ENCODE measurements at regions not wholly inside any gene's neighbourhood (a gene's known extent, or its start where the extent isn't known, plus 50 kb on each side); places are given as distances from the start of the nearest gene placed in this dataset.
A peak's percentile ranks its signal among the peaks of the same experiment; 100 is the strongest.

DNA sequence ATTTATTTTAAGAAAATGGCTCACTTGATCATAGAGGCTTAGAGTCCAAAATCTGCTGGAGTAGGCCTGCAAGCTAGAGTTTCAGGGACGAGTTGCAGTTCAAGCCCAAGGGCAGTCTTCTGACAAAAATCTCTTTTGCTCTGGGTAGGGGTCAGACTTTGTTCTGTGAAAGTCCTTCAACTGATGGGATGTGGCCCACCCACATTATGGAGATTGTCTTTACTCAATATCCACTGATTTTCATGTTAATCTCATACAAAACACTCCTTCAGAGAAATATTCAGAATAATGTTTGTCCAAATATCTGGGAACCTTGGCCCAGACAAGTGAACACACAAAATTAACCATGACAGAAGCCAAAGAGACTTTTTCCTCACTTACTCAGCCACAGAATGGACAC is 98.6 kb upstream of the RSPO3 start:
- H3K27me3 Mint-ChIP-seq: no peaks in the 10 kb centered on the region
- peaks cover 18% of the 10 kb centered on the region for H3K4me1 Mint-ChIP-seq (ENCODE audit: unreplicated experiment)
- H3K27ac Mint-ChIP-seq: no peak overlapping the region
- DNase-seq (ENCODE audit: extremely low spot score, unreplicated experiment): no peak
- H3K4me3 Mint-ChIP-seq: no peak overlapping the region
- H3K9me3 Mint-ChIP-seq: no peaks in the 10 kb centered on the region
- TF ChIP-seq, protein P1, sequence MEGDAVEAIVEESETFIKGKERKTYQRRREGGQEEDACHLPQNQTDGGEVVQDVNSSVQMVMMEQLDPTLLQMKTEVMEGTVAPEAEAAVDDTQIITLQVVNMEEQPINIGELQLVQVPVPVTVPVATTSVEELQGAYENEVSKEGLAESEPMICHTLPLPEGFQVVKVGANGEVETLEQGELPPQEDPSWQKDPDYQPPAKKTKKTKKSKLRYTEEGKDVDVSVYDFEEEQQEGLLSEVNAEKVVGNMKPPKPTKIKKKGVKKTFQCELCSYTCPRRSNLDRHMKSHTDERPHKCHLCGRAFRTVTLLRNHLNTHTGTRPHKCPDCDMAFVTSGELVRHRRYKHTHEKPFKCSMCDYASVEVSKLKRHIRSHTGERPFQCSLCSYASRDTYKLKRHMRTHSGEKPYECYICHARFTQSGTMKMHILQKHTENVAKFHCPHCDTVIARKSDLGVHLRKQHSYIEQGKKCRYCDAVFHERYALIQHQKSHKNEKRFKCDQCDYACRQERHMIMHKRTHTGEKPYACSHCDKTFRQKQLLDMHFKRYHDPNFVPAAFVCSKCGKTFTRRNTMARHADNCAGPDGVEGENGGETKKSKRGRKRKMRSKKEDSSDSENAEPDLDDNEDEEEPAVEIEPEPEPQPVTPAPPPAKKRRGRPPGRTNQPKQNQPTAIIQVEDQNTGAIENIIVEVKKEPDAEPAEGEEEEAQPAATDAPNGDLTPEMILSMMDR (conservative IDR thresholded peaks at IDR 0.05): no peak
- H3K36me3 Mint-ChIP-seq: peaks cover 3% of the 10 kb centered on the region

DNA sequence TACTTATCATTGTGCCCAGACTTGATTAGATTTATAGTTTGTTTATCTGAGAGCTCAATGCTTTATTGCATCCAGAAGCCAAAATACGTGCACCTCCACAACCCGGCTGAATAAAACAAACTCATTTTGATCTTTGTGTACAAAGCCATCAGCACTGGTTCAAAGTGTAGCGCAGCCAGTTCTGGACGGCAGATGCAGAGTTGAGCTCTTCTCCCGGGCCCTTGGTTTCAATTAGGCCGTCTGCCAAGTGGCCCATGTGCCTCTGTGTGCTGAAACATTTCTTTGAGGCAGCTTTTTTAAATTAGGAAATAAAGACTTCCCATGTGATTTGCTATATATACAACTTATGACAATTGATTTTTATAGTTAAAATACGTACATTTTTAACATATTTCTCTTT is 96.2 kb upstream of the RSPO3 start:
- TF ChIP-seq, protein P1 (conservative IDR thresholded peaks at IDR 0.05): no peak
- Mint-ChIP-seq H3K27me3 (no peaks in the 10 kb centered on the region), H3K36me3 (peaks cover 3% of the 10 kb centered on the region), H3K9me3 (no peaks in the 10 kb centered on the region), H3K4me3 (no peak overlapping the region), H3K27ac (no peak overlapping the region), H3K4me1 (ENCODE audit: unreplicated experiment) (peaks cover 23% of the 10 kb centered on the region)
- DNase-seq (ENCODE audit: extremely low spot score, unreplicated experiment): no peak

DNA sequence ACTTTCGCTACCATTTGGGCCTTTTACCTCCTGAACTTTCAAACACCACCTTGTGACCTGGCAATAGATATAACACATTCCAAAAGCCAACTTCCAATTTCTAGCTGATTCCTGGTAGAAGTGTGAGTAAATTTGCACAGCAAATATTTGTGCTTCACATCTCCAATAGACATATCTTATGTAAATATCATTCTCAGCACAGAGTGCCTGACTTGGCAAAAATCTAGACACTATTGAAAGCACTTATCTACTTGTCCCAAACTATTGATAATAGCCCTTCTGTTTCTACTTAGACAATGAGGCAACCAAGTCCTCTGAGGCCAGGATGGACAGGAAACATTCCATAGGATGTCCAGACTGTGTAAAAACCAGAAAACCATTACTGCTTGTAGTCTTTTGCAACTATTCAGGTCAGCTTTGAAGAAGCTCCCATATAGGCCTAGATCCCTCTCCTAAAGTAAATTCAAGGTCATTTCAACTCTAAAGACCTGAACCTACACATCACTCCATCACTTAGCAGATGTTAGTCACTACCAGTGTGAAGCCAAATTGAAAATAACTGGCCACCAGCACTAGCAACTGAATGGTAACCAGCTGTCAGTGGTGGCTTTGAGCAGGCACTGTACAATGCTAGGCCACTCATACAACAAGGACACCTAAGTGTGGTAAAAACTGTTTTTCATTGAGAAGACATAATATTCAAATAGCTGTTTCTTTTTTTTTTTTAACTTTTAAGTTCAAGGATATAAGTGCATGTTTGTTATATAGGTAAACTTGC is 95.3 kb upstream of the RSPO3 start:
- H3K4me1 Mint-ChIP-seq (ENCODE audit: unreplicated experiment): peaks cover 23% of the 10 kb centered on the region
- no peak overlapping the region for H3K27ac Mint-ChIP-seq
- peaks cover 3% of the 10 kb centered on the region for H3K36me3 Mint-ChIP-seq
- TF ChIP-seq, protein P1 (conservative IDR thresholded peaks at IDR 0.05): no peak
- H3K9me3 Mint-ChIP-seq: no peaks in the 10 kb centered on the region
- no peak overlapping the region for H3K4me3 Mint-ChIP-seq
- DNase-seq (ENCODE audit: extremely low spot score, unreplicated experiment): no peak
- no peaks in the 10 kb centered on the region for H3K27me3 Mint-ChIP-seq

DNA sequence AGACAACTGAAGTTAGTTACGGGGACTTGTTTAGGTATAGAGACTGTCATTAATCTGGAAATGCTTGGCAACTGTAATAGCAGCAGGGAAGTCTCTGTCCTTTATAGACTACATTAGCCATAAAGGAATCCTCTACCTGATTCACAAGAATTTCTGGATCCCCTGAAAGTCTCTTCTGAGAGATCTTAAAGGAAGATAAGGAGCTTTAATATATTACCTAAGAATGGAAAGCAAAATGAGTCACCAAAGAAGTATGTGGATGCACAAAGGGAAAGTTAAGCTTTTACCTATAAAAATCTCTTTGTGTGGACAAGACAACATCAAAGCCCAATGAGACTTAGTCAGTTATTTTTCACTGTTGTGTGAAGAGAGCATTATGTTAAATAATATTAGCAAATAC is 92.2 kb upstream of the RSPO3 start:
- Mint-ChIP-seq H3K27me3 (no peaks in the 10 kb centered on the region), H3K27ac (no peak overlapping the region), H3K4me3 (peak overlapping the region; percentile 0), H3K36me3 (peaks cover 3% of the 10 kb centered on the region), H3K9me3 (no peaks in the 10 kb centered on the region), H3K4me1 (ENCODE audit: unreplicated experiment) (peaks cover 23% of the 10 kb centered on the region)
- no peak for DNase-seq (ENCODE audit: extremely low spot score, unreplicated experiment)
- TF ChIP-seq, protein P1 (conservative IDR thresholded peaks at IDR 0.05): no peak

DNA sequence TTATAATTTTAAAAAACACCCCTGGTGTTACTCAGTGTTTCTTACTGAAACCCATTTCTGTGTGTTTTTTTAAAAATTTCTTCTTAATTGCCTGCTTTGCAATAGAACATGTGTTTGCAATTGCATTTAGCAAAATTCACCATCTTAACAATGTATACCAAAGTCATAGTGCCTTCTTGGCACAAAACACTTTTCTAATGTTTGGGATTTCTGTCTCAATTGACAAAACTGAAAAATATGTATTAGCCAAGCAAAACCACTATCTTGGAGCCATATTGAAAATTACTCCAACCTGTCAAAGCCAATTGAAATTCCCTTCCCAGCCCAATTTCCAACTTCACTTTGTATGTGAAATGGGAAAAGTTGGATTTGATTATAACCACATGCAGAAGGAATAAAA is 88.4 kb upstream of the RSPO3 start:
- no peak overlapping the region for H3K27ac Mint-ChIP-seq
- DNase-seq (ENCODE audit: extremely low spot score, unreplicated experiment): no peak
- no peaks in the 10 kb centered on the region for H3K36me3 Mint-ChIP-seq
- H3K9me3 Mint-ChIP-seq: no peaks in the 10 kb centered on the region
- no peaks in the 10 kb centered on the region for H3K27me3 Mint-ChIP-seq
- H3K4me1 Mint-ChIP-seq (ENCODE audit: unreplicated experiment): peaks cover 6% of the 10 kb centered on the region
- no peak overlapping the region for H3K4me3 Mint-ChIP-seq
- TF ChIP-seq, protein P1 (conservative IDR thresholded peaks at IDR 0.05): no peak

All from type B pancreatic cell (in vitro differentiated cells).